ENCODE measurements at regions not wholly inside any gene's neighbourhood (a gene's known extent, or its start where the extent isn't known, plus 50 kb on each side); places are given as distances from the start of the nearest gene placed in this dataset.
A peak's percentile ranks its signal among the peaks of the same experiment; 100 is the strongest.

DNA sequence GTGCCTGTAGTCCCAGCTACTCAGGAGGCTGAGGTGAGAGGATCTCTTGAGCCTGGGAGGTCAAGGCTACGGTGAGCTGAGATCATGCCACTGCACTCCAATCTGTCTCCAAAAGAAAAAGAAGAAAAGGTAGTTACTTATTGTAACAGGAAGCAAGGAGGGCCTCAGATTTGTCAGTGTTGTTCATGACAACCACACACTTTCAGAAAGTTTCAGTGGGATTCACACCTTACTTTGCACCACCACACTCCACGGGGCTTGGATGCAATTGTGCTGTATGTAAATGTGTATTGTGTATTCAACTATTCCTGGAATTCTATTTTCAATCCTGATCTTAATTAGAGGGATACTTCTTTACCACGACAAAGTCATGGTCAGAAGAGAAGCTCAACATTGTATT is 142.6 kb downstream of the ELOVL4 start:
- ATAC-seq (no peak), DNase-seq (no peak), FAIRE-seq (no peak)
- TF ChIP-seq, protein P1, sequence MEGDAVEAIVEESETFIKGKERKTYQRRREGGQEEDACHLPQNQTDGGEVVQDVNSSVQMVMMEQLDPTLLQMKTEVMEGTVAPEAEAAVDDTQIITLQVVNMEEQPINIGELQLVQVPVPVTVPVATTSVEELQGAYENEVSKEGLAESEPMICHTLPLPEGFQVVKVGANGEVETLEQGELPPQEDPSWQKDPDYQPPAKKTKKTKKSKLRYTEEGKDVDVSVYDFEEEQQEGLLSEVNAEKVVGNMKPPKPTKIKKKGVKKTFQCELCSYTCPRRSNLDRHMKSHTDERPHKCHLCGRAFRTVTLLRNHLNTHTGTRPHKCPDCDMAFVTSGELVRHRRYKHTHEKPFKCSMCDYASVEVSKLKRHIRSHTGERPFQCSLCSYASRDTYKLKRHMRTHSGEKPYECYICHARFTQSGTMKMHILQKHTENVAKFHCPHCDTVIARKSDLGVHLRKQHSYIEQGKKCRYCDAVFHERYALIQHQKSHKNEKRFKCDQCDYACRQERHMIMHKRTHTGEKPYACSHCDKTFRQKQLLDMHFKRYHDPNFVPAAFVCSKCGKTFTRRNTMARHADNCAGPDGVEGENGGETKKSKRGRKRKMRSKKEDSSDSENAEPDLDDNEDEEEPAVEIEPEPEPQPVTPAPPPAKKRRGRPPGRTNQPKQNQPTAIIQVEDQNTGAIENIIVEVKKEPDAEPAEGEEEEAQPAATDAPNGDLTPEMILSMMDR (IDR thresholded peaks at IDR 0.05): no peak
- intact Hi-C loops (cut with DNase I): no loop called here
- no peak overlapping the region for H3K27ac ChIP-seq
- H3K36me3 ChIP-seq: no peaks in the 10 kb centered on the region
- H3K4me3 ChIP-seq: no peak overlapping the region
- H3K9me3 ChIP-seq: no peaks in the 10 kb centered on the region
- H3K4me1 ChIP-seq: no peaks in the 10 kb centered on the region
- WGBS, 2 donors: 64 to 77% methylated on average over 3 of the region's 3 CpGs
- no peaks in the 10 kb centered on the region for H3K27me3 ChIP-seq

DNA sequence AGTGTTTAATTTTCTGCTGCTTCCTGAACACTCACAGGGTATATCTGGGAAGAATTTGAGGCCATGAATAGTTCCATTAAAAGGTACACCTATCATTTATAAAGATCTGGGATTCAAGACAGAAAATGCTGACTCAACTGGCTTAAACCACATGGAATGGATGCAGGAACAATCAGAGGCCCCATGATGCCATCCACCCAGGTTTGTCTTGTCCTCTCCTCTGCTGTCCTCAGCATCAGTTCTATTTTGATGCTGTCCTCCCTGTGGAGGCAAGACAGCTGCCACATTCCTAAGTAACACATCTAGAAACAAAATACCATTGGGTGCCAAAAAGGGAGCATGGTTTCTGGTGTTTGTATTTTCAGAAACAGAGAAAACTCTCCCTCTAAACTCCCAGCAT is 143.4 kb downstream of the ELOVL4 start:
- Histone ChIP-seq H3K36me3 (no peaks in the 10 kb centered on the region), H3K27ac (no peak overlapping the region), H3K4me1 (no peaks in the 10 kb centered on the region), H3K4me3 (no peak overlapping the region), H3K27me3 (no peaks in the 10 kb centered on the region), H3K9me3 (no peaks in the 10 kb centered on the region)
- DNase-seq (no peak), ATAC-seq (no peak), FAIRE-seq (no peak)
- TF ChIP-seq, protein P1 (IDR thresholded peaks at IDR 0.05): no peak
- intact Hi-C loops (cut with DNase I): no loop called here

DNA sequence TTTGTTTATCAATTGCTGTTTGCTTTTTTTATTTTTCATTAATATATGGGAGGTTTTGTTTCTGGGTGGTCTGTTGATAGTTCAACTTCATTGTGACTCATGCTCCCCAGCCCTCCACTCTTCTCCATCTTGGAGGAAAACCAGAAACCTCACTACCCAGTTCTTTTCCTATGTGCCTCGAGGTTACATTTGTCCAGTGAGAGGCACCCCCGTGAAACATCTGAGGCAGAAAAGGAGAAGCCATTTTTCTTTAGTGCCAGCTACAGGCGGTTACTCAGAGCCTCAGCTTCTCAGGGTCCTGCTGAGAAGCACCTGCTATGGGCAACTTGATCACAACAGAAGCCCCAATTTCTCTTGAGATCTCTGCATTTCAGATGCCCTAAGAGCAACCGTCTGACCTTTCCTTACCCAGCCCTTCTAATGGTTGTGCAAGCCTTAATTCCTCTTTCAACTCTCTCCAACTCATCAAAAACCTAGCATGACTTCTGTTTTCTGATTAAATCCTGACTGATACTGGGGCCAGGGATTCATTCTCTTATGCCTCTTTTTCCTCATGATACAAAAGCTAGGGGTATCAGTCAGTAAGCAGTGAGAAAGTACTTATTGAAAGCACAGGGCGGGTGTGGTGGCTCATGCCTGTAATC is 144.6 kb downstream of the ELOVL4 start:
- H3K9me3 ChIP-seq: no peaks in the 10 kb centered on the region
- intact Hi-C loops (cut with DNase I): no loop called here
- no peaks in the 10 kb centered on the region for H3K4me1 ChIP-seq
- 49 to 63% methylated on average over 5 of the region's 5 CpGs for WGBS, 2 donors
- no peak for DNase-seq
- H3K36me3 ChIP-seq: no peaks in the 10 kb centered on the region
- no peaks in the 10 kb centered on the region for H3K27me3 ChIP-seq
- TF ChIP-seq, protein P1 (IDR thresholded peaks at IDR 0.05): no peak
- ATAC-seq: peak in 1 of 4 donors; percentile 20
- no peak overlapping the region for H3K27ac ChIP-seq
- FAIRE-seq: no peak
- H3K4me3 ChIP-seq: no peak overlapping the region

DNA sequence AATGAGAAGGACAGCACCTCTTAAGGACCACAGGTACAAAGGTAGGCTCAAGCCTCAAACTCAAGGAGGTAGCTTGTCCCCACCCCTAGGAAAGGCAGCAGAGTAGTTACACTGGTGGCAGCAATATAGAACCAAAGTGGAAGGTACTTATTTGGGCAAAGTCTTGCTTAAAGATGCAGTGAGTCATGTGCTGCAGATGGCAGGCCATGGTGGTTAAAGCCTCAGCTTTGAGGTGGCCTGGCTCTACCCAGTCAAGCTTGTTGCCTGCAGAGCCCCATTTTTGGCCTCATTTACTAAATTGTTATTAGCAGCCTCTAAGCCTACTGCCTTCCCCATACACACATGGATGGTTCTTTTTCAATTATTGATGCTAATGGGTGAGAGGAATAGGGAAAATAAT is 146.0 kb downstream of the ELOVL4 start:
- no peaks in the 10 kb centered on the region for H3K36me3 ChIP-seq
- no peak overlapping the region for H3K4me3 ChIP-seq
- ATAC-seq (no peak), FAIRE-seq (no peak), DNase-seq (no peak)
- no peaks in the 10 kb centered on the region for H3K27me3 ChIP-seq
- H3K4me1 ChIP-seq: no peaks in the 10 kb centered on the region
- H3K27ac ChIP-seq: no peak overlapping the region
- H3K9me3 ChIP-seq: no peaks in the 10 kb centered on the region
- intact Hi-C loops (cut with DNase I): no loop called here
- TF ChIP-seq, protein P1 (IDR thresholded peaks at IDR 0.05): no peak

DNA sequence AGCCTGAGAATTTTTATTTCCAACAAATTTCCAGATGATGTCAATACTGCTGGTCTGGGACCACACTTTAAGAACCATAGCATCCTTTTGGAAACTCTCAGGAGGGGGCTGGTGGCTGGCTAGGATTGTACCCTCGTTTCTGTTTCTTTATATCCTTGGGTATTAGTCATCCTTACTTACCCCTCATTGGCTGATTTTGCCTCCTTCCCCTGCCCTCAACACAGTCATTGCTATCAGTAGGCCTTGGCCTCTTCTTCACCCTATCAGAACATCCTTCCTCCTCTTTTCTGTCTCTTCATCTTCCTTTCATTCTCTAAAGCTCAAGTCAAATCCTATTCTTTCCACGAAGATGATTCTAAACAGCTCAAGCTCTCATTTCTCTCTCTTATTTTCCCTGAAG is 148.5 kb downstream of the ELOVL4 start:
- Histone ChIP-seq H3K27me3 (no peaks in the 10 kb centered on the region), H3K9me3 (no peaks in the 10 kb centered on the region), H3K4me3 (no peak overlapping the region), H3K4me1 (no peaks in the 10 kb centered on the region), H3K36me3 (no peaks in the 10 kb centered on the region), H3K27ac (no peak overlapping the region)
- DNase-seq (no peak), FAIRE-seq (no peak), ATAC-seq (no peak)
- TF ChIP-seq, protein P1 (IDR thresholded peaks at IDR 0.05): no peak
- intact Hi-C loops (cut with DNase I): no loop called here
- 46% methylated on average over 2 of the region's 2 CpGs for WGBS, 2 donors
